Activated T-cell treated with anti-CD3 and anti-CD28 coated beads, Interleukin-2, amount 50 U/mL, for 24 hours (primary cell): ENCODE measurements at regions not wholly inside any gene's neighbourhood (a gene's known extent, or its start where the extent isn't known, plus 50 kb on each side); places are given as distances from the start of the nearest gene placed in this dataset.
A peak's percentile ranks its signal among the peaks of the same experiment; 100 is the strongest.
"Not testable (repeated sequence)": the region's sequence is repeated elsewhere in the genome, so short reads cannot be mapped to it uniquely, and the experiment has no call there.

Source experiments
- DNase-seq: peaks from one replicate; pipeline ENCODE4 v3.0.0-alpha.2; 2020
- H3K27ac Mint-ChIP-seq: 2 replicates; pipeline ENCODE4 v1.8.0; 2020; ENCODE audit warnings: mild to moderate bottlenecking, mixed read lengths
- H3K27me3 Mint-ChIP-seq: 2 replicates; pipeline ENCODE4 v1.8.0; 2020; ENCODE audit warnings: mixed read lengths
- H3K36me3 Mint-ChIP-seq: 2 replicates; pipeline ENCODE4 v1.8.0; 2020; ENCODE audit warnings: low read depth, mixed read lengths
- H3K4me1 Mint-ChIP-seq: 2 replicates; pipeline ENCODE4 v1.8.0; 2020; ENCODE audit warnings: low read depth, mixed read lengths
- H3K4me3 Mint-ChIP-seq: 2 replicates; pipeline ENCODE4 v1.8.0; 2020; ENCODE audit warnings: mild to moderate bottlenecking, moderate library complexity, mixed read lengths
- H3K9me3 Mint-ChIP-seq: 2 replicates; pipeline ENCODE4 v1.8.0; 2020; ENCODE audit warnings: mixed read lengths

- Mint-ChIP-seq H3K4me3 (no peak overlapping the region), H3K36me3 (no peaks in the 10 kb centered on the region), H3K27me3 (peaks cover 46% of the 10 kb centered on the region), H3K4me1 (peaks cover 11% of the 10 kb centered on the region), H3K9me3 (no peaks in the 10 kb centered on the region), H3K27ac (no peak overlapping the region)
- DNase-seq = no peak
Measured at GRCh38 chr12:131221061-131221956, 267.6 kb downstream of the ADGRD1 start.

- no peaks in the 10 kb centered on the region for H3K9me3 Mint-ChIP-seq
- H3K36me3 Mint-ChIP-seq = no peaks in the 10 kb centered on the region
- no peak for DNase-seq
- no peak overlapping the region for H3K4me3 Mint-ChIP-seq
- peaks cover 10% of the 10 kb centered on the region for H3K4me1 Mint-ChIP-seq
- H3K27ac Mint-ChIP-seq = no peak overlapping the region
- H3K27me3 Mint-ChIP-seq = peaks cover 42% of the 10 kb centered on the region
Measured at GRCh38 chr12:131221957-131222328, 268.2 kb downstream of the ADGRD1 start.

- Mint-ChIP-seq H3K36me3 (no peaks in the 10 kb centered on the region), H3K27ac (no peak overlapping the region), H3K4me1 (peaks cover 9% of the 10 kb centered on the region), H3K9me3 (no peaks in the 10 kb centered on the region), H3K27me3 (peaks cover 39% of the 10 kb centered on the region), H3K4me3 (no peak overlapping the region)
- peak; percentile 29 for DNase-seq
Measured at GRCh38 chr12:131222329-131223139, 268.8 kb downstream of the ADGRD1 start.

GRCh38 chr12:131223171-131223761, 269.6 kb downstream of the ADGRD1 start:
- Mint-ChIP-seq H3K4me3 (no peak overlapping the region), H3K36me3 (no peaks in the 10 kb centered on the region), H3K27ac (no peak overlapping the region), H3K27me3 (peaks cover 34% of the 10 kb centered on the region), H3K4me1 (peaks cover 9% of the 10 kb centered on the region), H3K9me3 (no peaks in the 10 kb centered on the region)
- DNase-seq = peak; percentile 21

GRCh38 chr12:131223791-131224225, 270.1 kb downstream of the ADGRD1 start:
- H3K4me1 Mint-ChIP-seq = peaks cover 9% of the 10 kb centered on the region
- DNase-seq = peak; percentile 25

GRCh38 chr12:131224226-131225065, 270.7 kb downstream of the ADGRD1 start:
- H3K27me3 Mint-ChIP-seq = peaks cover 39% of the 10 kb centered on the region
- DNase-seq, H3K4me3 Mint-ChIP-seq, H3K27ac Mint-ChIP-seq, H3K36me3 Mint-ChIP-seq, H3K4me1 Mint-ChIP-seq, H3K9me3 Mint-ChIP-seq: not testable (repeated sequence)

More at GRCh38 chr12:131223791-131224225, 270.1 kb downstream of the ADGRD1 start:
- Mint-ChIP-seq H3K27me3 (peaks cover 34% of the 10 kb centered on the region), H3K9me3 (no peaks in the 10 kb centered on the region), H3K36me3 (no peaks in the 10 kb centered on the region), H3K4me3 (no peak overlapping the region), H3K27ac (no peak overlapping the region)

GRCh38 chr12:131225066-131225380, 271.3 kb downstream of the ADGRD1 start:
- H3K4me3 Mint-ChIP-seq, H3K36me3 Mint-ChIP-seq, H3K9me3 Mint-ChIP-seq, DNase-seq, H3K27ac Mint-ChIP-seq: not testable (repeated sequence)
- Mint-ChIP-seq H3K27me3 (peaks cover 42% of the 10 kb centered on the region), H3K4me1 (peaks cover 13% of the 10 kb centered on the region)

GRCh38 chr12:131226345-131227265, 272.9 kb downstream of the ADGRD1 start:
- Mint-ChIP-seq H3K9me3 (no peaks in the 10 kb centered on the region), H3K27me3 (peaks cover 44% of the 10 kb centered on the region), H3K27ac (no peak overlapping the region), H3K36me3 (no peaks in the 10 kb centered on the region), H3K4me3 (no peak overlapping the region), H3K4me1 (peaks cover 13% of the 10 kb centered on the region)
- DNase-seq = no peak

- H3K9me3 Mint-ChIP-seq = not testable (repeated sequence)
Measured at GRCh38 chr12:131227641-131228040, 273.9 kb downstream of the ADGRD1 start.

GRCh38 chr12:131229079-131229425, 275.3 kb downstream of the ADGRD1 start:
- H3K4me3 Mint-ChIP-seq, DNase-seq, H3K4me1 Mint-ChIP-seq, H3K36me3 Mint-ChIP-seq, H3K27ac Mint-ChIP-seq, H3K9me3 Mint-ChIP-seq: not testable (repeated sequence)
- H3K27me3 Mint-ChIP-seq = peaks cover 37% of the 10 kb centered on the region

More at GRCh38 chr12:131227641-131228040, 273.9 kb downstream of the ADGRD1 start:
- DNase-seq, H3K4me3 Mint-ChIP-seq, H3K36me3 Mint-ChIP-seq, H3K27ac Mint-ChIP-seq, H3K4me1 Mint-ChIP-seq: not testable (repeated sequence)
- H3K27me3 Mint-ChIP-seq = peaks cover 37% of the 10 kb centered on the region

GRCh38 chr12:131229426-131230339, 276.0 kb downstream of the ADGRD1 start:
- H3K27me3 Mint-ChIP-seq = peaks cover 37% of the 10 kb centered on the region

GRCh38 chr12:131230340-131231031, 276.8 kb downstream of the ADGRD1 start:
- H3K36me3 Mint-ChIP-seq = no peaks in the 10 kb centered on the region

More at GRCh38 chr12:131229426-131230339, 276.0 kb downstream of the ADGRD1 start:
- no peaks in the 10 kb centered on the region for H3K36me3 Mint-ChIP-seq
- no peak overlapping the region for H3K4me3 Mint-ChIP-seq
- no peak overlapping the region for H3K27ac Mint-ChIP-seq
- H3K4me1 Mint-ChIP-seq = peaks cover 4% of the 10 kb centered on the region
- no peak for DNase-seq
- H3K9me3 Mint-ChIP-seq = no peaks in the 10 kb centered on the region

More at GRCh38 chr12:131230340-131231031, 276.8 kb downstream of the ADGRD1 start:
- Mint-ChIP-seq H3K4me1 (peaks cover 4% of the 10 kb centered on the region), H3K4me3 (no peak overlapping the region), H3K9me3 (no peaks in the 10 kb centered on the region), H3K27me3 (peaks cover 37% of the 10 kb centered on the region), H3K27ac (no peak overlapping the region)
- no peak for DNase-seq
